H1 (cell line): ENCODE measurements at regions not wholly inside any gene's neighbourhood (a gene's known extent, or its start where the extent isn't known, plus 50 kb on each side); places are given as distances from the start of the nearest gene placed in this dataset.

ENCODE experiments used
- ATF3 ChIP-seq: IDR thresholded peaks from 2 replicates; pipeline ENCODE4 v1.6.1; 2011; ENCODE audit warnings: low read depth, mild to moderate bottlenecking, low read length; ENCODE audit not compliant: insufficient read depth
- CHD1 ChIP-seq: IDR thresholded peaks from 2 replicates; pipeline ENCODE4 v1.6.1; 2012; ENCODE audit warnings: low read depth, low read length, improper control_type of control experiment
- CREB1 ChIP-seq: IDR thresholded peaks from 2 replicates; pipeline ENCODE4 v1.6.1; 2012; ENCODE audit warnings: inconsistent platforms
- CTCF ChIP-seq, 3 experiments: IDR thresholded peaks; 1 replicate in 2 of 3; 2 replicates in 1 of 3; pipeline versions ENCODE4 v1.5.1 to v1.6.1; 2011; ENCODE audit warnings: low read length in 3 of 3, mild to moderate bottlenecking in 3 of 3, inconsistent platforms in 2 of 3, low read depth in 1 of 3, moderate library complexity in 1 of 3; ENCODE audit not compliant: insufficient read depth in 1 of 3; ENCODE audit errors: control extremely low read depth in 1 of 3
- EP300 ChIP-seq, 2 experiments: IDR thresholded peaks; 1 replicate in 1 of 2; 2 replicates in 1 of 2; pipeline ENCODE4 v1.6.1; 2011 to 2012; ENCODE audit warnings: low read depth in 2 of 2, low read length in 2 of 2, mild to moderate bottlenecking in 2 of 2, borderline replicate concordance in 1 of 2, inconsistent platforms in 1 of 2, moderate library complexity in 1 of 2
- EZH2 ChIP-seq: fragments of 200-600 bp; sonication (generic); IDR thresholded peaks from 2 replicates; pipeline ENCODE4 v1.7.1; 2012; ENCODE audit warnings: low read depth, mild to moderate bottlenecking, moderate library complexity, low read length, inconsistent platforms; ENCODE audit not compliant: severe bottlenecking
- MAX ChIP-seq: IDR thresholded peaks from 2 replicates; pipeline ENCODE4 v1.6.1; 2012; ENCODE audit warnings: inconsistent platforms
- PHF8 ChIP-seq: fragments of 200-600 bp; sonication (generic); conservative IDR thresholded peaks from 2 replicates; pipeline ENCODE4 v1.7.1; 2012; ENCODE audit warnings: low read depth, mild to moderate bottlenecking, inconsistent platforms, low read length, moderate library complexity
- POLR2A ChIP-seq, 2 experiments: IDR thresholded peaks; 1 replicate in 1 of 2; 2 replicates in 1 of 2; pipeline ENCODE4 v1.6.1; 2011; ENCODE audit warnings: low read depth in 2 of 2, low read length in 2 of 2, mild to moderate bottlenecking in 2 of 2; ENCODE audit errors: control extremely low read depth in 1 of 2
- SP1 ChIP-seq: IDR thresholded peaks from 2 replicates; pipeline ENCODE4 v1.6.1; 2011; ENCODE audit warnings: low read depth, low read length
- SP4 ChIP-seq: IDR thresholded peaks from 2 replicates; pipeline ENCODE4 v1.6.1; 2012; ENCODE audit warnings: low read length, inconsistent platforms
- TBP ChIP-seq: IDR thresholded peaks from 2 replicates; pipeline ENCODE4 v1.6.1; 2011; ENCODE audit warnings: low read depth, low read length, improper control_type of control experiment
- TEAD4 ChIP-seq: IDR thresholded peaks from 2 replicates; pipeline ENCODE4 v1.6.1; 2012; ENCODE audit warnings: low read depth, low read length, inconsistent platforms, mixed read lengths
- YY1 ChIP-seq: IDR thresholded peaks from 2 replicates; pipeline ENCODE4 v1.6.1; 2011; ENCODE audit warnings: low read depth, mild to moderate bottlenecking, low read length

- TF ChIP-seq SP4 (no peak), ATF3 (no peak), TBP (no peak), SP1 (no peak), YY1 (no peak), CTCF (IDR thresholded peaks at IDR 0.05; ENCODE audit: control extremely low read depth in 1 of 3, insufficient read depth in 1 of 3, low read depth in 1 of 3, low read length in 3 of 3) (no peak), EP300 (IDR thresholded peaks at IDR 0.05; ENCODE audit: borderline replicate concordance in 1 of 2, low read depth in 2 of 2, low read length in 2 of 2) (no peak), POLR2A (IDR thresholded peaks at IDR 0.05; ENCODE audit: control extremely low read depth in 1 of 2, low read depth in 2 of 2, low read length in 2 of 2) (no peak), TEAD4 (no peak), EZH2 (no peak), PHF8 (no peak), MAX (no peak), CREB1 (no peak), CHD1 (no peak)
Observed at GRCh38 chr15:62612183-62612733, 430.3 kb upstream of the TPM1 start.
